Prostate gland (tissue), 2 donors: ENCODE measurements at regions not wholly inside any gene's neighbourhood (a gene's known extent, or its start where the extent isn't known, plus 50 kb on each side); places are given as distances from the start of the nearest gene placed in this dataset.

Source experiments
- POLR2A ChIP-seq: fragments of 450-650 bp; IDR thresholded peaks from one replicate; pipeline ENCODE4 v1.6.1; 2016; ENCODE audit warnings: antibody characterized with exemption, mild to moderate bottlenecking
- TF ChIP-seq, protein P1 (sequence below), 4 experiments: fragments of 200-600 bp in 2 of 4; fragments of 450-650 bp in 2 of 4; sonication (generic) in 2 of 4; IDR thresholded peaks; 1 replicate in 3 of 4; 2 replicates in 1 of 4; pipeline ENCODE4 v1.5.1; 2016 to 2019; ENCODE audit warnings: antibody characterized with exemption in 4 of 4, mild to moderate bottlenecking in 2 of 4, moderate library complexity in 2 of 4

DNA sequence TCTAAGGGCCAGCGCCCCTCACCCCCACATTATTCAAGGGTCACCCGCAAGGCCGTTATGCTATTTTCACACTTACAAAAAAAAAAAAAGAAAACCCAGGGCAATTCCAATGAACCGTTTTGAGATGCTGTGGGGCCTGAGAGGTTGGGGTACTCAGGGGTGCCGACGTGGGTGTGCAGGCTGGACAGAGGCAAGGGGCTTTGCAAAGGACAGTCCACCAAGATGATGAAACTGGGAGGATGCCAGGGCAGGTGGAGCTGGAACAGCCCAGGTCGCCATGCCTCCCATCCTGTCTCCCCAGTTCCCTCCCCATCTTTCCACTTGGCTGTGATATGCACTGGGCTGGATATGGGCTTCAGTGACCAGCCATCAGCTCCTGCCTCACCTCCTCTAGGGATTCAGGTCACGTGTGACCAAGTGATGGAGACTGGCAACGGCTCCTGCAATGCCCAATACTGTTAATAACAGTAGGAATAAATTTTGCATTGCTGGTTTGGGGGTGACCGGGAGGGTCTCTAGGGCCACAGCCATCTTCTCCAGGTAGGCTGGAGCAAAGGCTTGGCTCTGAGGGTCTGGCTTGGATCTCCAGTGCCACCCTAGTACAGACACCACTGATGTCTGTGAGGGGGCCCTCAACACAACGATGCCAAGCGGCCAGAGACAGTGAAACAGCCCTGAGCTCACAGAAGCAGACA lies 151.3 kb upstream of the TNRC6C start:
- TF ChIP-seq, protein P1, sequence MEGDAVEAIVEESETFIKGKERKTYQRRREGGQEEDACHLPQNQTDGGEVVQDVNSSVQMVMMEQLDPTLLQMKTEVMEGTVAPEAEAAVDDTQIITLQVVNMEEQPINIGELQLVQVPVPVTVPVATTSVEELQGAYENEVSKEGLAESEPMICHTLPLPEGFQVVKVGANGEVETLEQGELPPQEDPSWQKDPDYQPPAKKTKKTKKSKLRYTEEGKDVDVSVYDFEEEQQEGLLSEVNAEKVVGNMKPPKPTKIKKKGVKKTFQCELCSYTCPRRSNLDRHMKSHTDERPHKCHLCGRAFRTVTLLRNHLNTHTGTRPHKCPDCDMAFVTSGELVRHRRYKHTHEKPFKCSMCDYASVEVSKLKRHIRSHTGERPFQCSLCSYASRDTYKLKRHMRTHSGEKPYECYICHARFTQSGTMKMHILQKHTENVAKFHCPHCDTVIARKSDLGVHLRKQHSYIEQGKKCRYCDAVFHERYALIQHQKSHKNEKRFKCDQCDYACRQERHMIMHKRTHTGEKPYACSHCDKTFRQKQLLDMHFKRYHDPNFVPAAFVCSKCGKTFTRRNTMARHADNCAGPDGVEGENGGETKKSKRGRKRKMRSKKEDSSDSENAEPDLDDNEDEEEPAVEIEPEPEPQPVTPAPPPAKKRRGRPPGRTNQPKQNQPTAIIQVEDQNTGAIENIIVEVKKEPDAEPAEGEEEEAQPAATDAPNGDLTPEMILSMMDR (IDR thresholded peaks at IDR 0.05): no peak
- TF ChIP-seq POLR2A: no peak
